ENCODE measurements at regions not wholly inside any gene's neighbourhood (a gene's known extent, or its start where the extent isn't known, plus 50 kb on each side); places are given as distances from the start of the nearest gene placed in this dataset.
"Not testable (repeated sequence)": the region's sequence is repeated elsewhere in the genome, so short reads cannot be mapped to it uniquely, and the experiment has no call there.

GRCh38 chr5:112570708-112571444 lies 151.8 kb upstream of the EPB41L4A start:
- Mint-ChIP-seq H3K27me3 (peaks cover 21% of the 10 kb centered on the region), H3K36me3 (no peaks in the 10 kb centered on the region), H3K27ac (no peak overlapping the region), H3K4me1 (no peaks in the 10 kb centered on the region), H3K4me3 (no peak overlapping the region), H3K9me3 (no peaks in the 10 kb centered on the region)
- CTCF ChIA-PET, result no interaction called here
- DNase-seq, result no peak

- Mint-ChIP-seq H3K36me3 (no peaks in the 10 kb centered on the region), H3K4me3 (no peak overlapping the region), H3K4me1 (no peaks in the 10 kb centered on the region), H3K9me3 (no peaks in the 10 kb centered on the region), H3K27ac (no peak overlapping the region), H3K27me3 (peaks cover 23% of the 10 kb centered on the region)
- no peak for DNase-seq
- CTCF ChIA-PET, result no interaction called here
Observed at GRCh38 chr5:112573441-112573840, 154.4 kb upstream of the EPB41L4A start.

- H3K36me3 Mint-ChIP-seq, result no peaks in the 10 kb centered on the region
- CTCF ChIA-PET, result no interaction called here
- no peak overlapping the region for H3K4me3 Mint-ChIP-seq
- peaks cover 23% of the 10 kb centered on the region for H3K27me3 Mint-ChIP-seq
- H3K9me3 Mint-ChIP-seq, result no peaks in the 10 kb centered on the region
- no peaks in the 10 kb centered on the region for H3K4me1 Mint-ChIP-seq
- no peak for DNase-seq
- H3K27ac Mint-ChIP-seq, result no peak overlapping the region
Observed at GRCh38 chr5:112574536-112574935, 155.5 kb upstream of the EPB41L4A start.

GRCh38 chr5:112576298-112576925 lies 157.3 kb upstream of the EPB41L4A start:
- no peaks in the 10 kb centered on the region for H3K36me3 Mint-ChIP-seq
- CTCF ChIA-PET, result no interaction called here
- H3K4me1 Mint-ChIP-seq, result no peaks in the 10 kb centered on the region
- peaks cover 21% of the 10 kb centered on the region for H3K27me3 Mint-ChIP-seq
- no peak overlapping the region for H3K27ac Mint-ChIP-seq
- H3K4me3 Mint-ChIP-seq, result no peak overlapping the region
- H3K9me3 Mint-ChIP-seq, result no peaks in the 10 kb centered on the region
- no peak for DNase-seq

GRCh38 chr5:112579599-112580170 lies 158.0 kb upstream of the APC start:
- H3K27ac Mint-ChIP-seq, result no peak overlapping the region
- no peak overlapping the region for H3K4me3 Mint-ChIP-seq
- peaks cover 8% of the 10 kb centered on the region for H3K27me3 Mint-ChIP-seq
- CTCF ChIA-PET, result no interaction called here
- no peaks in the 10 kb centered on the region for H3K4me1 Mint-ChIP-seq
- DNase-seq, result no peak
- H3K36me3 Mint-ChIP-seq, result no peaks in the 10 kb centered on the region
- H3K9me3 Mint-ChIP-seq, result no peaks in the 10 kb centered on the region

- no peak overlapping the region for H3K4me3 Mint-ChIP-seq
- H3K36me3 Mint-ChIP-seq, result no peaks in the 10 kb centered on the region
- no peaks in the 10 kb centered on the region for H3K4me1 Mint-ChIP-seq
- DNase-seq, result no peak
- no peak overlapping the region for H3K27ac Mint-ChIP-seq
- no peaks in the 10 kb centered on the region for H3K9me3 Mint-ChIP-seq
- peaks cover 8% of the 10 kb centered on the region for H3K27me3 Mint-ChIP-seq
- CTCF ChIA-PET, result no interaction called here
Observed at GRCh38 chr5:112581811-112582320, 155.8 kb upstream of the APC start.

- no peaks in the 10 kb centered on the region for H3K9me3 Mint-ChIP-seq
- CTCF ChIA-PET, result no interaction called here
- no peaks in the 10 kb centered on the region for H3K36me3 Mint-ChIP-seq
- no peaks in the 10 kb centered on the region for H3K4me1 Mint-ChIP-seq
- H3K4me3 Mint-ChIP-seq, result no peak overlapping the region
- no peak for DNase-seq
- peaks cover 12% of the 10 kb centered on the region for H3K27me3 Mint-ChIP-seq
- no peak overlapping the region for H3K27ac Mint-ChIP-seq
Observed at GRCh38 chr5:112583166-112583565, 154.5 kb upstream of the APC start.

GRCh38 chr5:112584781-112585180 lies 152.9 kb upstream of the APC start:
- H3K4me3 Mint-ChIP-seq, result no peak overlapping the region
- no peaks in the 10 kb centered on the region for H3K4me1 Mint-ChIP-seq
- DNase-seq, result no peak
- H3K9me3 Mint-ChIP-seq, result no peaks in the 10 kb centered on the region
- CTCF ChIA-PET, result no interaction called here
- H3K27me3 Mint-ChIP-seq, result peaks cover 12% of the 10 kb centered on the region
- no peak overlapping the region for H3K27ac Mint-ChIP-seq
- no peaks in the 10 kb centered on the region for H3K36me3 Mint-ChIP-seq

- CTCF ChIA-PET, result no interaction called here
- no peaks in the 10 kb centered on the region for H3K4me1 Mint-ChIP-seq
Observed at GRCh38 chr5:112586596-112587062, 151.1 kb upstream of the APC start.

GRCh38 chr5:112590858-112591257 lies 146.8 kb upstream of the APC start:
- H3K36me3 Mint-ChIP-seq, H3K9me3 Mint-ChIP-seq, DNase-seq, CTCF ChIA-PET, H3K27ac Mint-ChIP-seq, H3K4me3 Mint-ChIP-seq, H3K4me1 Mint-ChIP-seq: not testable (repeated sequence)
- H3K27me3 Mint-ChIP-seq, result peaks cover 11% of the 10 kb centered on the region

More at GRCh38 chr5:112586596-112587062, 151.1 kb upstream of the APC start:
- DNase-seq, result no peak
- no peak overlapping the region for H3K27ac Mint-ChIP-seq
- H3K27me3 Mint-ChIP-seq, result peaks cover 9% of the 10 kb centered on the region
- no peaks in the 10 kb centered on the region for H3K9me3 Mint-ChIP-seq
- H3K36me3 Mint-ChIP-seq, result no peaks in the 10 kb centered on the region
- H3K4me3 Mint-ChIP-seq, result no peak overlapping the region

- H3K27me3 Mint-ChIP-seq, result peaks cover 12% of the 10 kb centered on the region
- CTCF ChIA-PET, result no interaction called here
- no peak for DNase-seq
- no peak overlapping the region for H3K4me3 Mint-ChIP-seq
- H3K36me3 Mint-ChIP-seq, result no peaks in the 10 kb centered on the region
- no peak overlapping the region for H3K27ac Mint-ChIP-seq
- H3K4me1 Mint-ChIP-seq, result no peaks in the 10 kb centered on the region
- H3K9me3 Mint-ChIP-seq, result no peaks in the 10 kb centered on the region
Observed at GRCh38 chr5:112594095-112594850, 143.4 kb upstream of the APC start.

- Mint-ChIP-seq H3K9me3 (no peaks in the 10 kb centered on the region), H3K27ac (no peak overlapping the region), H3K4me1 (no peaks in the 10 kb centered on the region), H3K36me3 (no peaks in the 10 kb centered on the region), H3K4me3 (no peak overlapping the region), H3K27me3 (peaks cover 12% of the 10 kb centered on the region)
- CTCF ChIA-PET, result interaction anchor here (0.6 kb wide), 1 partner anchor 639 kb away, joined by 3 read pairs; no protein-coding TSS in a partner anchor
- DNase-seq, result no peak
Observed at GRCh38 chr5:112594941-112595340, 142.7 kb upstream of the APC start.

GRCh38 chr5:112597831-112598230 lies 139.9 kb upstream of the APC start:
- CTCF ChIA-PET, result no interaction called here
- no peaks in the 10 kb centered on the region for H3K4me1 Mint-ChIP-seq
- no peak overlapping the region for H3K27ac Mint-ChIP-seq
- H3K4me3 Mint-ChIP-seq, result no peak overlapping the region
- H3K27me3 Mint-ChIP-seq, result peaks cover 12% of the 10 kb centered on the region
- no peaks in the 10 kb centered on the region for H3K9me3 Mint-ChIP-seq
- no peak for DNase-seq
- H3K36me3 Mint-ChIP-seq, result no peaks in the 10 kb centered on the region

GRCh38 chr5:112600510-112600909 lies 137.2 kb upstream of the APC start:
- CTCF ChIA-PET, result not testable (repeated sequence)

More at GRCh38 chr5:112600510-112600909, 137.2 kb upstream of the APC start:
- not testable (repeated sequence) for H3K36me3 Mint-ChIP-seq, H3K27ac Mint-ChIP-seq, H3K4me3 Mint-ChIP-seq, H3K4me1 Mint-ChIP-seq, H3K9me3 Mint-ChIP-seq, DNase-seq
- peaks cover 12% of the 10 kb centered on the region for H3K27me3 Mint-ChIP-seq

Measured in activated naive CD4-positive, alpha-beta T cell treated with anti-CD3 and anti-CD28 coated beads, Interleukin-2, amount 10 ng/mL, durations not matched to agents 7 days and 5 days (primary cell).